ENCODE measurements at regions not wholly inside any gene's neighbourhood (a gene's known extent, or its start where the extent isn't known, plus 50 kb on each side); places are given as distances from the start of the nearest gene placed in this dataset.

- ChIA-PET CTCF (no interaction called here), POLR2A (no interaction called here)
- no peak overlapping the region for H3K27ac Mint-ChIP-seq
- intact Hi-C loops (cut with micrococcal nuclease), result no loop called here
- no peak for TF ChIP-seq CTCF (IDR thresholded peaks at IDR 0.05)
- H3K9me3 Mint-ChIP-seq, result peaks cover 11% of the 10 kb centered on the region
- H3K4me3 Mint-ChIP-seq, result no peak overlapping the region
- no peak for ATAC-seq (ENCODE audit: low read depth)
- no peaks in the 10 kb centered on the region for H3K4me1 Mint-ChIP-seq
- peaks cover 7% of the 10 kb centered on the region for H3K27me3 Mint-ChIP-seq
- peaks cover 1% of the 10 kb centered on the region for H3K36me3 Mint-ChIP-seq (ENCODE audit: low read depth)
- no peak for DNase-seq
Measured at GRCh38 chr13:48782429-48782840, 128.7 kb downstream of the CYSLTR2 start.

GRCh38 chr13:48783181-48783630 is 129.5 kb downstream of the CYSLTR2 start:
- H3K9me3 Mint-ChIP-seq, result peaks cover 11% of the 10 kb centered on the region
- ChIA-PET POLR2A (no interaction called here), CTCF (no interaction called here)
- DNase-seq (no peak), ATAC-seq (ENCODE audit: low read depth) (no peak)
- intact Hi-C loops (cut with micrococcal nuclease), result no loop called here
- no peak overlapping the region for H3K4me3 Mint-ChIP-seq
- H3K4me1 Mint-ChIP-seq, result no peaks in the 10 kb centered on the region
- peaks cover 1% of the 10 kb centered on the region for H3K36me3 Mint-ChIP-seq (ENCODE audit: low read depth)
- no peak for TF ChIP-seq CTCF (IDR thresholded peaks at IDR 0.05)
- no peak overlapping the region for H3K27ac Mint-ChIP-seq
- H3K27me3 Mint-ChIP-seq, result peaks cover 7% of the 10 kb centered on the region

GRCh38 chr13:48783695-48784230 is 130.0 kb downstream of the CYSLTR2 start:
- intact Hi-C loops (cut with micrococcal nuclease), result no loop called here
- no peak overlapping the region for H3K27ac Mint-ChIP-seq

DNA sequence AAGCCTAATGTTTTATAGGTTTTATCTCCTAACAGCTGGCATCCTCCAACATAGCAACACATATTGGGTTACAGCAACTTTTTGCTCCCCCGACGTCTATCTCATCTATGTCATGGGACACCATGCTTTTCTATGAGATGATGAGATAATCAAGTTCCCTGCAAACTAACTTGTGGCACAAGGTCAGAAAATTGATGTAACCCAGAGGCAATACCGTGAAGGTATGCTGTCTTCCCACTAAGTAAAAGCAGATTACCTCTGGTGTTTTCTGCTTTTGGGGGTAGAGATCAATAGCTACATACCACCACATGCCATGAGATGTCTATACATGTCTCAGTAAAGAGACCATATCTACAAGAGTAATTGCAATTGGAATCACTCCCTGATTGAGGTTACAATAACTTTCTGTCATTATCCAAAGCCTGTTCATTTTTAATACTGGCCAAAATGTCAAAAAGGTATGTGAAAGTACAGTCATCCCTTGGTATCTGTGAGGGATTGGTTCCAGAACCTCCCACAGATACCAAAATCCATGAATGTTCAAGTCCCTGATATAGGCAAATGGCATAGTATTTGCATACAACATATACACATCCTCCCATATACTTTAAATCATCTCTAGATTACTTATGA is 131.3 kb downstream of the CYSLTR2 start:
- peaks cover 5% of the 10 kb centered on the region for H3K9me3 Mint-ChIP-seq
- CTCF ChIA-PET, result no interaction called here
- peaks cover 1% of the 10 kb centered on the region for H3K36me3 Mint-ChIP-seq (ENCODE audit: low read depth)
- intact Hi-C loops (cut with micrococcal nuclease), result no loop called here
- H3K4me1 Mint-ChIP-seq, result no peaks in the 10 kb centered on the region
- DNase-seq, result no peak
- H3K4me3 Mint-ChIP-seq, result no peak overlapping the region
- ATAC-seq (ENCODE audit: low read depth), result no peak
- POLR2A ChIA-PET, result no interaction called here
- peaks cover 7% of the 10 kb centered on the region for H3K27me3 Mint-ChIP-seq
- no peak overlapping the region for H3K27ac Mint-ChIP-seq
- no peak for TF ChIP-seq CTCF (IDR thresholded peaks at IDR 0.05)

More at GRCh38 chr13:48783695-48784230, 130.0 kb downstream of the CYSLTR2 start:
- Mint-ChIP-seq H3K9me3 (peaks cover 11% of the 10 kb centered on the region), H3K4me1 (no peaks in the 10 kb centered on the region), H3K27me3 (peaks cover 7% of the 10 kb centered on the region), H3K4me3 (no peak overlapping the region), H3K36me3 (ENCODE audit: low read depth) (peaks cover 1% of the 10 kb centered on the region)
- DNase-seq (no peak), ATAC-seq (ENCODE audit: low read depth) (no peak)
- ChIA-PET POLR2A (no interaction called here), CTCF (no interaction called here)
- TF ChIP-seq CTCF (IDR thresholded peaks at IDR 0.05), result no peak

- no peak overlapping the region for H3K27ac Mint-ChIP-seq
- DNase-seq, result no peak
- ChIA-PET CTCF (no interaction called here), POLR2A (no interaction called here)
- TF ChIP-seq CTCF (IDR thresholded peaks at IDR 0.05), result no peak
- H3K4me3 Mint-ChIP-seq, result no peak overlapping the region
- H3K9me3 Mint-ChIP-seq, result no peaks in the 10 kb centered on the region
- H3K36me3 Mint-ChIP-seq (ENCODE audit: low read depth), result no peaks in the 10 kb centered on the region
- H3K27me3 Mint-ChIP-seq, result peaks cover 7% of the 10 kb centered on the region
- no peak for ATAC-seq (ENCODE audit: low read depth)
- intact Hi-C loops (cut with micrococcal nuclease), result no loop called here
- no peaks in the 10 kb centered on the region for H3K4me1 Mint-ChIP-seq
Measured at GRCh38 chr13:48790199-48790598, 136.5 kb downstream of the CYSLTR2 start.

Measured in activated B cell treated with CpG ODN at 0.5 μM for 24 hours (primary cell).